Transverse colon (tissue), 4 donors: ENCODE measurements at regions not wholly inside any gene's neighbourhood (a gene's known extent, or its start where the extent isn't known, plus 50 kb on each side); places are given as distances from the start of the nearest gene placed in this dataset.

Experiments used
- DNase-seq: peaks from one replicate; pipeline ENCODE4 v3.0.0-alpha.2; 2019
- H3K27ac ChIP-seq, 4 donors: fragments of 200-600 bp; sonication (generic); 2 replicates each; pipeline ENCODE4 v1.5.1; 2016 to 2018; ENCODE audit warnings: inconsistent platforms in 4 of 4
- H3K27me3 ChIP-seq: fragments of 200-600 bp; sonication (generic); 2 replicates; pipeline ENCODE4 v1.5.1; 2017; ENCODE audit warnings: inconsistent platforms
- H3K36me3 ChIP-seq, 4 donors: fragments of 200-600 bp; sonication (generic); 2 replicates each; pipeline ENCODE4 v1.5.1; 2017 to 2019; ENCODE audit warnings: inconsistent platforms in 4 of 4
- H3K4me1 ChIP-seq, 4 donors: fragments of 200-600 bp; sonication (generic); 2 replicates each; pipeline ENCODE4 v1.5.1; 2017 to 2020; ENCODE audit warnings: inconsistent platforms in 4 of 4
- H3K4me3 ChIP-seq, 4 donors: fragments of 200-600 bp; sonication (generic); 1 replicate in 1 of 4; 2 replicates in 3 of 4; pipeline versions ENCODE4 v1.5.1 to v1.6.1; 2017 to 2019; ENCODE audit warnings: inconsistent platforms in 4 of 4
- H3K9me3 ChIP-seq, 2 donors: fragments of 200-600 bp; sonication (generic); 2 replicates each; pipeline ENCODE4 v1.5.1; 2017 to 2019; ENCODE audit warnings: inconsistent platforms in 2 of 2
- EP300 ChIP-seq: sonication (generic); formaldehyde crosslinking; IDR thresholded peaks from one replicate; pipeline ENCODE4 v1.6.1; 2017; ENCODE audit warnings: antibody characterized with exemption, low read depth
- POLR2A ChIP-seq: fragments of 450-650 bp; IDR thresholded peaks from one replicate; pipeline ENCODE4 v1.6.1; 2016; ENCODE audit warnings: antibody characterized with exemption, mild to moderate bottlenecking, moderate library complexity
- POLR2AphosphoS5 ChIP-seq, 3 donors: sonication (generic); formaldehyde crosslinking; IDR thresholded peaks; one replicate each; pipeline ENCODE4 v1.6.1; 2016; ENCODE audit warnings: antibody characterized with exemption in 3 of 3
- WGBS, 2 donors: methylation state at CpG; one replicate each; pipeline ENCODE4 v1.1.5; 2018; ENCODE audit warnings: low coverage in 1 of 2; 5-methylcytosine and 5-hydroxymethylcytosine counted together
- in situ Hi-C, 4 donors: fragments of 200-750 bp; cut with MboI; loops; one replicate each; pipeline versions ENCODE4 v1.15.0 to v1.15.1; 2017; ENCODE audit warnings: low sequenced_read_pairs in 3 of 4, low pct_ligation_motif_present in 1 of 4, low pct_unique_long_range_greater_than_20kb in 1 of 4
- intact Hi-C: fragments of 100-400 bp; cut with DNase I; formaldehyde crosslinking; loops from one replicate; pipeline ENCODE4 v1.15.1; 2023; ENCODE audit warnings: low total_unique reads
- TF ChIP-seq, protein P1 (sequence below), 5 experiments: fragments of 200-600 bp in 3 of 5; fragments of 450-650 bp in 2 of 5; sonication (generic) in 3 of 5; IDR thresholded peaks; 1 replicate in 2 of 5; 2 replicates in 3 of 5; pipeline ENCODE4 v1.5.1; 2016 to 2017; ENCODE audit warnings: antibody characterized with exemption in 5 of 5, inconsistent platforms in 3 of 5, mild to moderate bottlenecking in 2 of 5, moderate library complexity in 1 of 5

DNA sequence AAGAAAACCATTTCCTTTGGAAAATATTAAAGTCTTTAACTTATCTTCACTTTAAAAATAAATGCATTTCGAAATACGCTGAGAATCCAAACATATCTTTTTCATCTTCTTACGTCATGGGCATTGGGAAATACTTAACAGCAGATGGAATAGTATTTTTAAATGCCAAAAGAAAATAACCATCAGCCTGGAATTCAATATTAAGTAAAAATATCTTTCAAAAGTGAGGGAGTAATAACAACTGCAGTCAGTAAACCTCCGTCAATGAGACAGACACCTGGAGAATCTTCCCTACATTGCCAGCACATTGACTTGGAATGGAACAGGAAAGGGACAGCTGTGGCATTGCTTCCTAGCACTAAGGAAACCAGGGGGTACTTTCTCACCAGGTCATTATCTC is 290.4 kb upstream of the TNP1 start:
- TF ChIP-seq POLR2A (no peak), EP300 (no peak), POLR2AphosphoS5 (IDR thresholded peaks at IDR 0.05) (no peak)
- TF ChIP-seq, protein P1, sequence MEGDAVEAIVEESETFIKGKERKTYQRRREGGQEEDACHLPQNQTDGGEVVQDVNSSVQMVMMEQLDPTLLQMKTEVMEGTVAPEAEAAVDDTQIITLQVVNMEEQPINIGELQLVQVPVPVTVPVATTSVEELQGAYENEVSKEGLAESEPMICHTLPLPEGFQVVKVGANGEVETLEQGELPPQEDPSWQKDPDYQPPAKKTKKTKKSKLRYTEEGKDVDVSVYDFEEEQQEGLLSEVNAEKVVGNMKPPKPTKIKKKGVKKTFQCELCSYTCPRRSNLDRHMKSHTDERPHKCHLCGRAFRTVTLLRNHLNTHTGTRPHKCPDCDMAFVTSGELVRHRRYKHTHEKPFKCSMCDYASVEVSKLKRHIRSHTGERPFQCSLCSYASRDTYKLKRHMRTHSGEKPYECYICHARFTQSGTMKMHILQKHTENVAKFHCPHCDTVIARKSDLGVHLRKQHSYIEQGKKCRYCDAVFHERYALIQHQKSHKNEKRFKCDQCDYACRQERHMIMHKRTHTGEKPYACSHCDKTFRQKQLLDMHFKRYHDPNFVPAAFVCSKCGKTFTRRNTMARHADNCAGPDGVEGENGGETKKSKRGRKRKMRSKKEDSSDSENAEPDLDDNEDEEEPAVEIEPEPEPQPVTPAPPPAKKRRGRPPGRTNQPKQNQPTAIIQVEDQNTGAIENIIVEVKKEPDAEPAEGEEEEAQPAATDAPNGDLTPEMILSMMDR (IDR thresholded peaks at IDR 0.05), result no peak
- in situ Hi-C loops, result loop anchor here in 1 of 4 donors (25.0 kb wide), 1 partner anchor 463 kb away; the partner anchor contains the start of gene IGFBP5

GRCh38 chr2:217149087-217149660 is 289.3 kb upstream of the TNP1 start:
- no peak for DNase-seq
- intact Hi-C loops, result no loop called here
- H3K4me1 ChIP-seq, result no peaks in the 10 kb centered on the region
- TF ChIP-seq, protein P1 (IDR thresholded peaks at IDR 0.05), result no peak
- TF ChIP-seq POLR2AphosphoS5 (IDR thresholded peaks at IDR 0.05) (no peak), POLR2A (no peak), EP300 (no peak)
- in situ Hi-C loops, result loop anchor here in 1 of 4 donors (25.0 kb wide), 1 partner anchor 437 kb away; no protein-coding TSS in a partner anchor
- H3K36me3 ChIP-seq, result no peaks in the 10 kb centered on the region
- 78 to 92% methylated on average over 2 to 4 of the region's 4 CpGs for WGBS, 2 donors
- no peaks in the 10 kb centered on the region for H3K27me3 ChIP-seq
- H3K4me3 ChIP-seq, result no peak overlapping the region
- H3K27ac ChIP-seq, result no peak overlapping the region
- no peaks in the 10 kb centered on the region for H3K9me3 ChIP-seq

More for the DNA sequence above, 290.4 kb upstream of the TNP1 start:
- no peaks in the 10 kb centered on the region for H3K9me3 ChIP-seq
- no peaks in the 10 kb centered on the region for H3K4me1 ChIP-seq
- no peak for DNase-seq
- H3K4me3 ChIP-seq, result no peak overlapping the region
- H3K36me3 ChIP-seq, result no peaks in the 10 kb centered on the region
- WGBS, 2 donors, result 84 to 85% methylated on average over 4 of the region's 4 CpGs
- no peaks in the 10 kb centered on the region for H3K27me3 ChIP-seq
- intact Hi-C loops, result no loop called here
- no peak overlapping the region for H3K27ac ChIP-seq

DNA sequence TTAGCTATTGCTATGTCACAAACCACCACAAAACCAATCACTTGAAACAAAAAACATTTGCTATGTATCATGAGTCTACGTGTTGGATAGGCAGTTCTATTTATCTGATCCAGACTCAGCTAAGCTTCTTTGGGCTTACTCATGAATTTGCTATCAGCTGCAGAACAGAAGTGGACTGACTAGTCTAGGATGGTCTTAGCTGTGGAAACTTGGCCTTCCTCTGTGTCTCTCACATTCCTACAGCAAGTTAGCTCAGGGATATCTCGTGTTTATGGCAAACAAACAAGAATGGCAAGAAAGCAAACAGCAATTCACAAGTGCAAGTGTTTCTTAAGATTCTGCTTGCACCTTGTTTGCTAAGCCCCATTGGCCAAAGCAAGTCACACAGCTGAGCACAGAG is 288.0 kb upstream of the TNP1 start:
- intact Hi-C loops, result no loop called here

DNA sequence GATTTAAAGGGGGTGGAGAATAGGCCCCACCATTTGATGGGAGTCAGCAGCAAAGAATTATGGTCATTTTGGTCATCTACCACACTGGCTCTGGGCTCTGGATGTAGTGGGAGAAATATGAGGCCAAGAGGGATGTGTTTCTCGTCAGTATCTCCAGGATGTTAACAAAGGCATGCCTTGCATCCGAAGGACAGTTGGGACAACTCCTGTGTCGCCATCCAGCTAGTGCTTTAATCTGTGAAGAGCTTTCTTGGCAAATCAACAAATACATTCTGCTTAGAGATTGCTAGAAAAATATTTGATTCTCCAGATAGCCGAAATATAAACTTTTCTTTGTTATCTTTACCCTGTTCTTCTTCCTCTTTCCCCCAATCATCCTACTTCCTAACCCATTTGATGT is 287.1 kb upstream of the TNP1 start:
- intact Hi-C loops (no loop called here), in situ Hi-C loops (loop anchor here in 1 of 4 donors (25.0 kb wide), 1 partner anchor 435 kb away; no protein-coding TSS in a partner anchor)
- no peaks in the 10 kb centered on the region for H3K4me1 ChIP-seq
- H3K9me3 ChIP-seq, result no peaks in the 10 kb centered on the region
- no peak overlapping the region for H3K4me3 ChIP-seq
- TF ChIP-seq EP300 (no peak), POLR2A (no peak), POLR2AphosphoS5 (IDR thresholded peaks at IDR 0.05) (no peak)
- TF ChIP-seq, protein P1 (IDR thresholded peaks at IDR 0.05), result no peak
- 71 to 76% methylated on average over 1 to 4 of the region's 4 CpGs for WGBS, 2 donors
- no peaks in the 10 kb centered on the region for H3K27me3 ChIP-seq
- DNase-seq, result no peak
- no peaks in the 10 kb centered on the region for H3K36me3 ChIP-seq
- H3K27ac ChIP-seq, result no peak overlapping the region

More for the DNA sequence above, 288.0 kb upstream of the TNP1 start:
- no peak for DNase-seq
- H3K27ac ChIP-seq, result no peak overlapping the region
- TF ChIP-seq, protein P1 (IDR thresholded peaks at IDR 0.05), result no peak
- no peak for TF ChIP-seq POLR2A
- TF ChIP-seq EP300, result no peak
- TF ChIP-seq POLR2AphosphoS5 (IDR thresholded peaks at IDR 0.05), result no peak
- in situ Hi-C loops, result loop anchor here in 1 of 4 donors (25.0 kb wide), 1 partner anchor 436 kb away; no protein-coding TSS in a partner anchor
- no peaks in the 10 kb centered on the region for H3K9me3 ChIP-seq
- H3K4me3 ChIP-seq, result no peak overlapping the region
- 26 to 33% methylated on average over 1 to 2 of the region's 2 CpGs for WGBS, 2 donors
- H3K36me3 ChIP-seq, result no peaks in the 10 kb centered on the region
- no peaks in the 10 kb centered on the region for H3K4me1 ChIP-seq
- no peaks in the 10 kb centered on the region for H3K27me3 ChIP-seq
